SK-N-SH (cell line): ENCODE measurements at regions not wholly inside any gene's neighbourhood (a gene's known extent, or its start where the extent isn't known, plus 50 kb on each side); places are given as distances from the start of the nearest gene placed in this dataset.

Source experiments
- CHD2 ChIP-seq: fragments of 150-350 bp; IDR thresholded peaks from 2 replicates; pipeline ENCODE4 v1.6.1; 2018; ENCODE audit warnings: low read length; ENCODE audit not compliant: partially characterized antibody
- EZH2phosphoT487 ChIP-seq: fragments of 200-600 bp; sonication (generic); IDR thresholded peaks from 2 replicates; pipeline ENCODE4 v1.6.1; 2017; ENCODE audit warnings: low read depth, mixed run types, mild to moderate bottlenecking, antibody characterized with exemption, moderate library complexity, borderline replicate concordance
- MXI1 ChIP-seq: IDR thresholded peaks from 2 replicates; pipeline ENCODE4 v1.6.1; 2012; ENCODE audit warnings: mild to moderate bottlenecking, low read depth, low read length, improper control_type of control experiment
- NFIC ChIP-seq: IDR thresholded peaks from 2 replicates; pipeline ENCODE4 v1.4.0; 2012; ENCODE audit warnings: borderline replicate concordance
- RAD21 ChIP-seq: IDR thresholded peaks from 2 replicates; pipeline ENCODE4 v1.6.1; 2012; ENCODE audit warnings: mild to moderate bottlenecking, low read length
- RFX5 ChIP-seq: IDR thresholded peaks from 2 replicates; pipeline ENCODE4 v1.6.1; 2012; ENCODE audit warnings: mild to moderate bottlenecking, improper control_type of control experiment, low read length
- RXRA ChIP-seq: IDR thresholded peaks from 2 replicates; pipeline ENCODE4 v1.4.0; 2012; ENCODE audit warnings: low read depth, mild to moderate bottlenecking, borderline replicate concordance
- SIN3A ChIP-seq: IDR thresholded peaks from 2 replicates; pipeline ENCODE4 v1.6.1; 2012; ENCODE audit warnings: low read depth, mild to moderate bottlenecking, low read length, moderate library complexity, borderline replicate concordance
- SMC3 ChIP-seq: IDR thresholded peaks from 2 replicates; pipeline ENCODE4 v1.6.1; 2012; ENCODE audit warnings: low read depth, low read length, improper control_type of control experiment
- TEAD4 ChIP-seq: IDR thresholded peaks from 2 replicates; pipeline ENCODE4 v1.4.0; 2012; ENCODE audit warnings: mild to moderate bottlenecking, borderline replicate concordance; ENCODE audit not compliant: insufficient read depth
- TF ChIP-seq, protein P1 (sequence below): fragments of 200-600 bp; sonication (generic); IDR thresholded peaks from 2 replicates; pipeline ENCODE4 v1.6.1; 2017; ENCODE audit warnings: antibody characterized with exemption, mild to moderate bottlenecking, moderate library complexity
- TF ChIP-seq, protein P2 (sequence below): IDR thresholded peaks from 2 replicates; pipeline ENCODE4 v1.6.1; 2012; ENCODE audit warnings: mild to moderate bottlenecking, low read depth, low read length, moderate library complexity

DNA sequence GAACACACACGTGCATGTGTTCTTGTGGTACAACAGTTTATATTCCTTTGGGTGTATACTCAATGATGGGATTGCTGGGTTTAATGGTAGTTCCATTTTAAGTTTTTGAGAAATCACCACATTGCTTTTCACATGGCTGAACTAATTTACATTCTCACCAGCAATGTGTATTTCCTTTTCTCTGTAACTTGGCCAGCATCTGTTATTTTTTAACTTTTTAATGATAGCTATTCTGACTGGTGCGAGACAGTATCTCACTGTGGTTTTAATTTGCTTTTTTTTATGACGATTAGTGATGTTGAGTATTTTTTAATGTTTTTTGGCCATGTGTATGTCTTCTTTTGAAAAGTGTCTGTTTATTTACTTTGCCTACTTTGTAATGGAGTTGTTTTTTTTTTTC, 256.6 kb downstream of the ZWINT start:
- TF ChIP-seq, protein P1, sequence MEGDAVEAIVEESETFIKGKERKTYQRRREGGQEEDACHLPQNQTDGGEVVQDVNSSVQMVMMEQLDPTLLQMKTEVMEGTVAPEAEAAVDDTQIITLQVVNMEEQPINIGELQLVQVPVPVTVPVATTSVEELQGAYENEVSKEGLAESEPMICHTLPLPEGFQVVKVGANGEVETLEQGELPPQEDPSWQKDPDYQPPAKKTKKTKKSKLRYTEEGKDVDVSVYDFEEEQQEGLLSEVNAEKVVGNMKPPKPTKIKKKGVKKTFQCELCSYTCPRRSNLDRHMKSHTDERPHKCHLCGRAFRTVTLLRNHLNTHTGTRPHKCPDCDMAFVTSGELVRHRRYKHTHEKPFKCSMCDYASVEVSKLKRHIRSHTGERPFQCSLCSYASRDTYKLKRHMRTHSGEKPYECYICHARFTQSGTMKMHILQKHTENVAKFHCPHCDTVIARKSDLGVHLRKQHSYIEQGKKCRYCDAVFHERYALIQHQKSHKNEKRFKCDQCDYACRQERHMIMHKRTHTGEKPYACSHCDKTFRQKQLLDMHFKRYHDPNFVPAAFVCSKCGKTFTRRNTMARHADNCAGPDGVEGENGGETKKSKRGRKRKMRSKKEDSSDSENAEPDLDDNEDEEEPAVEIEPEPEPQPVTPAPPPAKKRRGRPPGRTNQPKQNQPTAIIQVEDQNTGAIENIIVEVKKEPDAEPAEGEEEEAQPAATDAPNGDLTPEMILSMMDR = no peak
- TF ChIP-seq RAD21 (no peak), SMC3 (no peak), RXRA (no peak), MXI1 (no peak), RFX5 (no peak), NFIC (no peak), EZH2phosphoT487 (no peak), TEAD4 (no peak), CHD2 (no peak), SIN3A (no peak)
- TF ChIP-seq, protein P2, sequence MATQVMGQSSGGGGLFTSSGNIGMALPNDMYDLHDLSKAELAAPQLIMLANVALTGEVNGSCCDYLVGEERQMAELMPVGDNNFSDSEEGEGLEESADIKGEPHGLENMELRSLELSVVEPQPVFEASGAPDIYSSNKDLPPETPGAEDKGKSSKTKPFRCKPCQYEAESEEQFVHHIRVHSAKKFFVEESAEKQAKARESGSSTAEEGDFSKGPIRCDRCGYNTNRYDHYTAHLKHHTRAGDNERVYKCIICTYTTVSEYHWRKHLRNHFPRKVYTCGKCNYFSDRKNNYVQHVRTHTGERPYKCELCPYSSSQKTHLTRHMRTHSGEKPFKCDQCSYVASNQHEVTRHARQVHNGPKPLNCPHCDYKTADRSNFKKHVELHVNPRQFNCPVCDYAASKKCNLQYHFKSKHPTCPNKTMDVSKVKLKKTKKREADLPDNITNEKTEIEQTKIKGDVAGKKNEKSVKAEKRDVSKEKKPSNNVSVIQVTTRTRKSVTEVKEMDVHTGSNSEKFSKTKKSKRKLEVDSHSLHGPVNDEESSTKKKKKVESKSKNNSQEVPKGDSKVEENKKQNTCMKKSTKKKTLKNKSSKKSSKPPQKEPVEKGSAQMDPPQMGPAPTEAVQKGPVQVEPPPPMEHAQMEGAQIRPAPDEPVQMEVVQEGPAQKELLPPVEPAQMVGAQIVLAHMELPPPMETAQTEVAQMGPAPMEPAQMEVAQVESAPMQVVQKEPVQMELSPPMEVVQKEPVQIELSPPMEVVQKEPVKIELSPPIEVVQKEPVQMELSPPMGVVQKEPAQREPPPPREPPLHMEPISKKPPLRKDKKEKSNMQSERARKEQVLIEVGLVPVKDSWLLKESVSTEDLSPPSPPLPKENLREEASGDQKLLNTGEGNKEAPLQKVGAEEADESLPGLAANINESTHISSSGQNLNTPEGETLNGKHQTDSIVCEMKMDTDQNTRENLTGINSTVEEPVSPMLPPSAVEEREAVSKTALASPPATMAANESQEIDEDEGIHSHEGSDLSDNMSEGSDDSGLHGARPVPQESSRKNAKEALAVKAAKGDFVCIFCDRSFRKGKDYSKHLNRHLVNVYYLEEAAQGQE = no peak
